T-helper 1 cell treated with Interleukin-12 subunit alpha and Interleukin-12 subunit beta and Interleukin-4 antibody, amounts not matched to agents 30 ng/mL and 1 ng/mL, for 36 hours (primary cell): ENCODE measurements at regions not wholly inside any gene's neighbourhood (a gene's known extent, or its start where the extent isn't known, plus 50 kb on each side); places are given as distances from the start of the nearest gene placed in this dataset.
"Not testable (repeated sequence)": the region's sequence is repeated elsewhere in the genome, so short reads cannot be mapped to it uniquely, and the experiment has no call there.

ENCODE experiments used
- intact Hi-C: fragments of 100-400 bp; cut with micrococcal nuclease; formaldehyde crosslinking; loops from one replicate; pipeline ENCODE4 v1.15.1; 2024

DNA sequence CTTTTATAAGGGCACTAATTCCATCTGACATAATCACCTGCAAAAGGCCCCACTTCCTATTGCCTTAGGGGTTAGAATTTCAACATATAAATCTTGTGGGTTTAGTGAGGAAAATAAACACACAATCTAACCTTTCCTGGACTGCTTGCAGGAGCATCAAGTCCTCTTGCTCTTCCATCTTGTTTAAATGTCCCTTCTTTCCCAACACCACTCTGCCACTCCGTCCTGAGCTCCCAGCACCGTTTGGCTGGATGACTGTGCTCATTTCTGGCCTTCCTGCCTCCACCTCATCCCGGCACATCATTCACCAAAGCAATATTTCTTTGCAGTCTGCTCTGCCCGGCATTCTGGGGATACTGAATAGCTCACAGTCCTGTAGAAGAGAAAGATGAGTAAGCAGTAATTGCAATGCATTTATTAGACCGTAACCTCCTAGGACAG, 247.8 kb downstream of the BCL2 start:
- intact Hi-C loops, result loop anchor here (10.0 kb wide), 1 partner anchor 357 kb away; the partner anchor contains the start of gene PHLPP1

- intact Hi-C loops, result loop anchor here (10.0 kb wide), 1 partner anchor 356 kb away; the partner anchor contains the start of gene PHLPP1
These were observed 248.6 kb downstream of the BCL2 start for GRCh38 chr18:63070767-63071502.

GRCh38 chr18:63069496-63069895, 250.1 kb downstream of the BCL2 start:
- intact Hi-C loops, result no loop called here

DNA sequence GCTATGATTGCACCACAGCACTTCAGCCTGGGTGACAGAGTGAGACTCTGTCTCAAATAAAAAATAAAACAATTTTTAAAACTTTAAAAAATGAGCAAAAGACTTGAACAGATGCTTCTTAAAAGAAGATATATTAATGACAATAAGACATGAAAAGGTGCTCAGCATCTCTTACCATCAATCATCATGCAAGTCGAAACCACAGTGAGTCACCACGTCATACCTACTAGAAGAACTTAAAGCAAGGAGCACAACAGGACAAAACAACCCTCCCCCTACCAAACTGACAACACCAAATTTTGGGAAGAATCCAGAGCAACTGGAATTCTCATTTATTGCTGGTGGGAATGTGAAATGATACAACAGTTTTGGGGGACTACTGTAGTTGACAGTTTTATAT, 251.6 kb downstream of the BCL2 start:
- intact Hi-C loops, result no loop called here

GRCh38 chr18:63065172-63065571, 254.4 kb downstream of the BCL2 start:
- intact Hi-C loops, result no loop called here

DNA sequence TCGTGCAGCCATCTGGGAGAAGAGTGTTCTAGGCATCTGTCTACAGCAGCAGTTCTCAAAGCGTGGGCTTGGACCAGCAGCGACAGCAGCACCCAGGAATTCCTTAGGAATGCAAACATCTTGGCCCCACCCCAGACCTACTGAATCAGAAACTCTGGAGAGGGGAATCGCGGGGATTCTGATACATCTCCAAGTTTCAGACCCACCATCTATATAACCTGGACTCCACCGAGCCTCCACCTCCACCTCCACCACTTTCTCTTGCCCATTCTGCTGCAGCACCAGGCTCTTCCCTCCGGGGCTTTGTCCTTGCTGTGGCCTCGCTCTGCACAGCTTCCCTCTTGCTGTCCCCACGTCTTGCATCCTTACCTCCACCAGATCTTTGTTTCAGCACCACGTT, 256.4 kb downstream of the BCL2 start:
- intact Hi-C loops, result no loop called here

- intact Hi-C loops, result no loop called here
These were observed 257.3 kb downstream of the BCL2 start for GRCh38 chr18:63062246-63062645.

- intact Hi-C loops, result no loop called here
These were observed 258.3 kb downstream of the BCL2 start for GRCh38 chr18:63061303-63061702.

GRCh38 chr18:63058521-63058920, 261.0 kb downstream of the BCL2 start:
- intact Hi-C loops, result no loop called here

GRCh38 chr18:63057707-63058106, 261.9 kb downstream of the BCL2 start:
- intact Hi-C loops, result no loop called here

DNA sequence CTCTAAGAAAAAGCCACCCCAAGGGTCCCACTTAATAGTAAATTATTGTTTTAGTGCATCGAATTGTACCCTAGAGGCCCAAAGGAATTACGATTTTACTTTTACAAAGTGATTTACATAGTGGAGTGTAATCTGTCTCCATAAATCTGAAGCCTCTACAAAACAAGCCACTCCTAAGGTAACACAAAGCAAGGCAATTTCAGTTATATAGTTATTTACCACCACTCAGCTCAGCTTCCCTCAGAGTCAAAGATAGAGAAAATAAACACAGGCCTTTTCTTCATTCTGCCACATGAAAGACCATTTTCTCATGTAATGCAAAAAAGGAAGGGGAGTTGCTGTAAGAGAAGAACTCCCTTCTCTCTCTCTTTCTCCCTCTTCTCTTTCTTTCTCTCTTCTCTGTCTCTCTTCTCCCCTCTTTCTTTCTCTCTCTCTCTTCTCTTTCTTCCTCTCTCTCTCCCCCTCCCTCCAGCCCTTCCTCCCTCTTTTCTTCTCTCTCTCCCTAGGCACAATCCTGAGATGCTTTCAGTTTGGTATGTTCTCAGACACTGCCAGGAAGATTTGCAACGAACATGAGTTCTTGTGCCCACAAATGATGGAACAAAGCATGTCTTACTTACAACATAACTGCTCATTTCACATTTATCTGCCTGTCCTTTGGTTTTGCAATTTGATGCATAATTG, 264.5 kb downstream of the BCL2 start:
- intact Hi-C loops, result no loop called here

DNA sequence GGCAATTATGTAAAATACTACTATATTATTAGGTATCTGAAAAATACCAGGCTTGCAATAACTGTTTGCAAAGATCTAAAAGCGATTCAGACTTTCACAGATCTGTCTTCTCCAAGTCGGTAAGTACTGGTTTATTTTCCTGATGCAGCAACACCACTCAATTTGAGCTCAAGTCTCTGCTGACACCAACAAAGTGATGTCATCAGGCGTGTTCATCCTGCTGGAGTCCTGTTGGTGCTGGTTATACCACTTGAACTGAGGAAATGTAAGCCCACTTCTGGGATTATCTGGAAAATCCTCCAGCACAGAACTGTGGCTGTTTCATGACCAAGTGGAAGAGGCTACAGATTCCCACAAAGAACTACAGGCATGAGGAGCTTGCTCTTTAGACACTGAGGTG, 267.6 kb downstream of the BCL2 start:
- intact Hi-C loops, result no loop called here

- intact Hi-C loops, result not testable (repeated sequence)
These were observed 268.7 kb downstream of the BCL2 start for GRCh38 chr18:63050667-63051395.

DNA sequence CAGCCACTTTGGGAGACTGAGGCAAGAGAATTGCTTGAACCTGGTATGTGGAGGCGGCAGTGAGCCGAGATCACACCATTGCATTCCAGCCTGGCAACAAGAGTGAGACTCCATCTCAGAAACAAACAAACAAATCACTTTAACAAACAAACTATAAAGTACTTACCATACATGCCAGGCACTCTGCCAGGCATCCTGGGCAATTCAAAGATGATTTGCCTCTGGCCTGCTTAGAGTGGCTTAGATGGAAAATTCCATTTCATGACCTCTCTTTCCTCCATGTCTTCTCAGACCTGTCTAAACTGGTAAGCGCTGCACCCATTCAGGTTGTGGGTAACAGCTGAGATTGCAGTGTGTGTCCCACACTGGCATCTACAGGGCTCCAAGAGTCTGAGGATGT, 273.2 kb downstream of the BCL2 start:
- intact Hi-C loops, result no loop called here

DNA sequence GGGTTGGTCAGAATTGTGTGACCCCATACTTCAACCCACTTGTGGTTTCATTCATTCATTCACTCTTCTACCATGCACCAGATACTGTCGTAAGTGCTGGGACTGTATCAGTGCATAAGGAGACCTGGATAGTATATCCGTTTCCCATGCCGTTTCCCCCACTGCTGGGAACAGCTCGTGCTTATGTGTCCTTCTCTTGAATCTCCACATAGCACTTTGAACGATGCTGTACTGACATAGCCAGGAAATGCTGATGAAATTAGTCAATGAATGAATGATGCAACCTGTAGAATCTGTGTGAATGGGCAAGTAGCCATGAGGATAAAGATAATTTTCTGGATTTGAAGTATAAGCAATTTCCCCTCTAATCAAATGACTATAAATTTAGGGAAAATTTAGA, 276.1 kb downstream of the BCL2 start:
- intact Hi-C loops, result no loop called here

- intact Hi-C loops, result no loop called here
These were observed 277.2 kb downstream of the BCL2 start for GRCh38 chr18:63042351-63042750.

GRCh38 chr18:63040788-63041410, 278.7 kb downstream of the BCL2 start:
- intact Hi-C loops, result loop anchor here (1.0 to 2.0 kb wide), 2 partner anchors 34 to 57 kb away; no protein-coding TSS in a partner anchor

DNA sequence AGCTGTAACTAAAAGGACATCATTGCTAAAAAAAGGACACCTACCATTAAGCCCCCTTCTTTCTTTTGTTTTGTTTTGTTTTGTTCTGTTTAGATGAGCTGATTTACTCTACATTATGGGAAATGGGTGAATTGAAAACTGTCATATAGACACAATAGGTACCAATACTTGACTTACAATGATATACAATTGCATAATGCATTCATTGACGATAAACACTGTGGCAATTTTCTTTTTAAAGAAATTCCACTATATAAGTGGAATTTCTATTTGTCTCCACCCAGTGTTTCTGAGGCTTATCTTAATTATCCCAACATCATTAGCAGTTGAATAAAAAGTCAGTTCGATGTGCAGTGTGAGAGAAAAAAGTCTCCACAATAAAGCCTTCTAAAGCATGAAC, 282.1 kb downstream of the BCL2 start:
- intact Hi-C loops, result no loop called here

GRCh38 chr18:63031375-63031774, 288.2 kb downstream of the BCL2 start:
- intact Hi-C loops, result no loop called here
